OCI-LY7 (cell line): ENCODE measurements at regions not wholly inside any gene's neighbourhood (a gene's known extent, or its start where the extent isn't known, plus 50 kb on each side); places are given as distances from the start of the nearest gene placed in this dataset.

Experiments
- CTCF ChIP-seq: fragments of 200-600 bp; sonication (generic); conservative IDR thresholded peaks from 2 replicates; pipeline ENCODE4 v1.5.1; 2014; ENCODE audit warnings: mild to moderate bottlenecking, antibody characterized with exemption, low read length, moderate library complexity, mixed read lengths
- EZH2phosphoT487 ChIP-seq: fragments of 200-600 bp; sonication (generic); IDR thresholded peaks from 2 replicates; pipeline ENCODE4 v1.6.1; 2018; ENCODE audit warnings: low read depth, borderline replicate concordance, mild to moderate bottlenecking, mixed run types, antibody characterized with exemption, low read length, moderate library complexity, mixed read lengths

DNA sequence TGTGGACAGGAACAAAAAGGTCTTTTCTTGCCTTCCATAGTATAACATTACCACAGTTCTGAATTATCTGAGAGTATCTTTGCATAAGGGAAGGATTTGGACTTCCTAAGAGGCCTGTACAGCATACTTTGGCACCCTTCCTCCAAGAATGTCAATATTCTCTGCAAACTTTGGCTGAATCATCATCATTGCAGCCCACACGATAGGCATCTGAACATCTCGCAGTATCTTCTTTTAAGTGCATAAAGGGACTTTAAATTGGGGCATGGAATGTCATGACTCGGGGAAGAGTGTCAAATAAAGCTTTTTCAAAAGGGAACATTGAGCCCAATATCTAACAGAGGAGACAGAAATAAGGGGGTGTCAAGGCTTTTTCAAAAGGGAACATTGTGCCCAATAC lies 646.2 kb upstream of the STXBP6 start:
- TF ChIP-seq CTCF (no peak), EZH2phosphoT487 (no peak)
